ENCODE measurements at regions not wholly inside any gene's neighbourhood (a gene's known extent, or its start where the extent isn't known, plus 50 kb on each side); places are given as distances from the start of the nearest gene placed in this dataset.

GRCh38 chr11:96707273-96707672 lies 317.5 kb downstream of the JRKL start:
- TF ChIP-seq, protein P1, sequence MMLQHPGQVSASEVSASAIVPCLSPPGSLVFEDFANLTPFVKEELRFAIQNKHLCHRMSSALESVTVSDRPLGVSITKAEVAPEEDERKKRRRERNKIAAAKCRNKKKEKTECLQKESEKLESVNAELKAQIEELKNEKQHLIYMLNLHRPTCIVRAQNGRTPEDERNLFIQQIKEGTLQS (IDR thresholded peaks at IDR 0.05) = no peak
- TF ChIP-seq FOXA2 (IDR thresholded peaks at IDR 0.05) (no peak), TAF1 (conservative IDR thresholded peaks at IDR 0.05) (no peak), GABPA (IDR thresholded peaks at IDR 0.05 in 1 of 2, conservative IDR thresholded peaks at IDR 0.05 in 1 of 2) (no peak), SP1 (IDR thresholded peaks at IDR 0.05) (no peak), RAD21 (IDR thresholded peaks at IDR 0.05) (no peak), HNF4A (conservative IDR thresholded peaks at IDR 0.05) (no peak), YY1 (IDR thresholded peaks at IDR 0.05) (no peak), EGR1 (IDR thresholded peaks at IDR 0.05; ENCODE audit: low read depth in 2 of 2) (no peak)
- TF ChIP-seq, protein P2, sequence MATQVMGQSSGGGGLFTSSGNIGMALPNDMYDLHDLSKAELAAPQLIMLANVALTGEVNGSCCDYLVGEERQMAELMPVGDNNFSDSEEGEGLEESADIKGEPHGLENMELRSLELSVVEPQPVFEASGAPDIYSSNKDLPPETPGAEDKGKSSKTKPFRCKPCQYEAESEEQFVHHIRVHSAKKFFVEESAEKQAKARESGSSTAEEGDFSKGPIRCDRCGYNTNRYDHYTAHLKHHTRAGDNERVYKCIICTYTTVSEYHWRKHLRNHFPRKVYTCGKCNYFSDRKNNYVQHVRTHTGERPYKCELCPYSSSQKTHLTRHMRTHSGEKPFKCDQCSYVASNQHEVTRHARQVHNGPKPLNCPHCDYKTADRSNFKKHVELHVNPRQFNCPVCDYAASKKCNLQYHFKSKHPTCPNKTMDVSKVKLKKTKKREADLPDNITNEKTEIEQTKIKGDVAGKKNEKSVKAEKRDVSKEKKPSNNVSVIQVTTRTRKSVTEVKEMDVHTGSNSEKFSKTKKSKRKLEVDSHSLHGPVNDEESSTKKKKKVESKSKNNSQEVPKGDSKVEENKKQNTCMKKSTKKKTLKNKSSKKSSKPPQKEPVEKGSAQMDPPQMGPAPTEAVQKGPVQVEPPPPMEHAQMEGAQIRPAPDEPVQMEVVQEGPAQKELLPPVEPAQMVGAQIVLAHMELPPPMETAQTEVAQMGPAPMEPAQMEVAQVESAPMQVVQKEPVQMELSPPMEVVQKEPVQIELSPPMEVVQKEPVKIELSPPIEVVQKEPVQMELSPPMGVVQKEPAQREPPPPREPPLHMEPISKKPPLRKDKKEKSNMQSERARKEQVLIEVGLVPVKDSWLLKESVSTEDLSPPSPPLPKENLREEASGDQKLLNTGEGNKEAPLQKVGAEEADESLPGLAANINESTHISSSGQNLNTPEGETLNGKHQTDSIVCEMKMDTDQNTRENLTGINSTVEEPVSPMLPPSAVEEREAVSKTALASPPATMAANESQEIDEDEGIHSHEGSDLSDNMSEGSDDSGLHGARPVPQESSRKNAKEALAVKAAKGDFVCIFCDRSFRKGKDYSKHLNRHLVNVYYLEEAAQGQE (IDR thresholded peaks at IDR 0.05) = no peak
- TF ChIP-seq, protein P3, sequence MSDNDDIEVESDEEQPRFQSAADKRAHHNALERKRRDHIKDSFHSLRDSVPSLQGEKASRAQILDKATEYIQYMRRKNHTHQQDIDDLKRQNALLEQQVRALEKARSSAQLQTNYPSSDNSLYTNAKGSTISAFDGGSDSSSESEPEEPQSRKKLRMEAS (IDR thresholded peaks at IDR 0.05) = no peak
- TF ChIP-seq, protein P4, sequence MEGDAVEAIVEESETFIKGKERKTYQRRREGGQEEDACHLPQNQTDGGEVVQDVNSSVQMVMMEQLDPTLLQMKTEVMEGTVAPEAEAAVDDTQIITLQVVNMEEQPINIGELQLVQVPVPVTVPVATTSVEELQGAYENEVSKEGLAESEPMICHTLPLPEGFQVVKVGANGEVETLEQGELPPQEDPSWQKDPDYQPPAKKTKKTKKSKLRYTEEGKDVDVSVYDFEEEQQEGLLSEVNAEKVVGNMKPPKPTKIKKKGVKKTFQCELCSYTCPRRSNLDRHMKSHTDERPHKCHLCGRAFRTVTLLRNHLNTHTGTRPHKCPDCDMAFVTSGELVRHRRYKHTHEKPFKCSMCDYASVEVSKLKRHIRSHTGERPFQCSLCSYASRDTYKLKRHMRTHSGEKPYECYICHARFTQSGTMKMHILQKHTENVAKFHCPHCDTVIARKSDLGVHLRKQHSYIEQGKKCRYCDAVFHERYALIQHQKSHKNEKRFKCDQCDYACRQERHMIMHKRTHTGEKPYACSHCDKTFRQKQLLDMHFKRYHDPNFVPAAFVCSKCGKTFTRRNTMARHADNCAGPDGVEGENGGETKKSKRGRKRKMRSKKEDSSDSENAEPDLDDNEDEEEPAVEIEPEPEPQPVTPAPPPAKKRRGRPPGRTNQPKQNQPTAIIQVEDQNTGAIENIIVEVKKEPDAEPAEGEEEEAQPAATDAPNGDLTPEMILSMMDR (IDR thresholded peaks at IDR 0.05; ENCODE audit: low read depth, low read length, missing input control) = no peak
- Histone ChIP-seq H3K4me3 (ENCODE audit: low read depth in 1 of 3, low read length in 3 of 3) (no peak overlapping the region), H3K4me1 (ENCODE audit: control insufficient read depth in 4 of 4, insufficient read depth in 4 of 4, low read length in 3 of 4) (no peaks in the 10 kb centered on the region), H3K36me3 (ENCODE audit: control insufficient read depth in 4 of 4, insufficient read depth in 3 of 4, low read depth in 1 of 4, low read length in 3 of 4) (no peaks in the 10 kb centered on the region), H3K27ac (ENCODE audit: low read depth in 1 of 2, low read length in 2 of 2) (no peak overlapping the region), H3K9me3 (ENCODE audit: control insufficient read depth in 4 of 4, low read length in 3 of 4) (no peaks in the 10 kb centered on the region), H3K9ac (ENCODE audit: low read depth in 1 of 2, low read length in 2 of 2) (no peak overlapping the region), H3K27me3 (ENCODE audit: control insufficient read depth in 4 of 4, insufficient read depth in 4 of 4, low read length in 3 of 4) (peaks cover 0 to 2% (median 0%) of the 10 kb centered on the region in 4 donors)
- no peak for DNase-seq (ENCODE audit: low spot score)

DNA sequence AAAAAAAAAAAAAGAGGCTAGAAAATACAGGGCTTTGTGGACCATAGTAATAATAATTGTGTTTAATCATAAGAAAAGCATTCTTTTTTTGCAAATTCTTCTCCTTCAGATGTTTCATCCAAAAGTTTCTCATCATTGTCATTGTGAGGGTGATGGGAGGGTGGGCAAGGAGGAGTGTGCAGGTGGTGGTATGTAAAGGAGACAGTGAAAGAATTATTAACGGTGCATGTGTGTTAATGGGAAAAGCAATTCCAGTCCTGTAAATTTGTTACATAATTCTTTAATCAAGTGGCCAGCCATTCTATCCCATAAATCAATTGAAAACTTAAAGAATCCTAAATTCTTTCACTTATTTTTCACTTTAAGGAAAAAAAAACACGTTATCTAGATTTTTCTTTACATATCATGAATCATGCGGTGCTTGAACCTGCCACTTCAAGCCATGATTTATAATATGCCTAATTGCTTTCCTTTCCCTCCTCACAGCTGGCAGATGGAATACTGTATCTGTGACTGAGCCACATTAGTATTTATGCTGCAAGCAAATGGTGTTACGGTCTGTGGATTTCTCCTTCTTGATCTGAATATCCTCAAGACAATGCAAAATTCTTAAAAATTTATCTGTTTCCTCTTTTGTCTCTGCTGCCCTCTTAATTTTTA lies 318.5 kb downstream of the JRKL start:
- Histone ChIP-seq H3K9ac (ENCODE audit: low read depth in 1 of 2, low read length in 2 of 2) (no peak overlapping the region), H3K36me3 (ENCODE audit: control insufficient read depth in 4 of 4, insufficient read depth in 3 of 4, low read depth in 1 of 4, low read length in 3 of 4) (no peaks in the 10 kb centered on the region), H3K9me3 (ENCODE audit: control insufficient read depth in 4 of 4, low read length in 3 of 4) (no peaks in the 10 kb centered on the region), H3K27ac (ENCODE audit: low read depth in 1 of 2, low read length in 2 of 2) (no peak overlapping the region), H3K4me1 (ENCODE audit: control insufficient read depth in 4 of 4, insufficient read depth in 4 of 4, low read length in 3 of 4) (no peaks in the 10 kb centered on the region), H3K27me3 (ENCODE audit: control insufficient read depth in 4 of 4, insufficient read depth in 4 of 4, low read length in 3 of 4) (peaks cover 0 to 2% (median 0%) of the 10 kb centered on the region in 4 donors), H3K4me3 (ENCODE audit: low read depth in 1 of 3, low read length in 3 of 3) (no peak overlapping the region)
- WGBS = 61% methylated on average over 4 of the region's 4 CpGs
- no peak for DNase-seq (ENCODE audit: low spot score)
- no peak for TF ChIP-seq GABPA (IDR thresholded peaks at IDR 0.05 in 1 of 2, conservative IDR thresholded peaks at IDR 0.05 in 1 of 2)
- no peak for TF ChIP-seq NR2F2 (IDR thresholded peaks at IDR 0.05)
- TF ChIP-seq, protein P2 (IDR thresholded peaks at IDR 0.05) = no peak
- TF ChIP-seq SP1 (IDR thresholded peaks at IDR 0.05) = no peak
- TF ChIP-seq, protein P5, sequence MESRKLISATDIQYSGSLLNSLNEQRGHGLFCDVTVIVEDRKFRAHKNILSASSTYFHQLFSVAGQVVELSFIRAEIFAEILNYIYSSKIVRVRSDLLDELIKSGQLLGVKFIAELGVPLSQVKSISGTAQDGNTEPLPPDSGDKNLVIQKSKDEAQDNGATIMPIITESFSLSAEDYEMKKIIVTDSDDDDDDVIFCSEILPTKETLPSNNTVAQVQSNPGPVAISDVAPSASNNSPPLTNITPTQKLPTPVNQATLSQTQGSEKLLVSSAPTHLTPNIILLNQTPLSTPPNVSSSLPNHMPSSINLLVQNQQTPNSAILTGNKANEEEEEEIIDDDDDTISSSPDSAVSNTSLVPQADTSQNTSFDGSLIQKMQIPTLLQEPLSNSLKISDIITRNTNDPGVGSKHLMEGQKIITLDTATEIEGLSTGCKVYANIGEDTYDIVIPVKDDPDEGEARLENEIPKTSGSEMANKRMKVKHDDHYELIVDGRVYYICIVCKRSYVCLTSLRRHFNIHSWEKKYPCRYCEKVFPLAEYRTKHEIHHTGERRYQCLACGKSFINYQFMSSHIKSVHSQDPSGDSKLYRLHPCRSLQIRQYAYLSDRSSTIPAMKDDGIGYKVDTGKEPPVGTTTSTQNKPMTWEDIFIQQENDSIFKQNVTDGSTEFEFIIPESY (IDR thresholded peaks at IDR 0.05) = no peak
- TF ChIP-seq RAD21 (IDR thresholded peaks at IDR 0.05) = no peak
- TF ChIP-seq, protein P4 (IDR thresholded peaks at IDR 0.05; ENCODE audit: low read depth, low read length, missing input control) = no peak
- TF ChIP-seq JUND (IDR thresholded peaks at IDR 0.05) = no peak
- no peak for TF ChIP-seq FOXA2 (IDR thresholded peaks at IDR 0.05)
- TF ChIP-seq, protein P3 (IDR thresholded peaks at IDR 0.05) = no peak
- TF ChIP-seq TAF1 (conservative IDR thresholded peaks at IDR 0.05) = no peak
- no peak for TF ChIP-seq HNF4A (conservative IDR thresholded peaks at IDR 0.05)
- no peak for TF ChIP-seq HNF4G (IDR thresholded peaks at IDR 0.05)
